NCI-H146 (cell line): ENCODE measurements at regions not wholly inside any gene's neighbourhood (a gene's known extent, or its start where the extent isn't known, plus 50 kb on each side); places are given as distances from the start of the nearest gene placed in this dataset.

Experiments used
- DNase-seq: peaks from one replicate; lab custom pipeline; 2025; lab: John Stamatoyannopoulos, UW

DNA sequence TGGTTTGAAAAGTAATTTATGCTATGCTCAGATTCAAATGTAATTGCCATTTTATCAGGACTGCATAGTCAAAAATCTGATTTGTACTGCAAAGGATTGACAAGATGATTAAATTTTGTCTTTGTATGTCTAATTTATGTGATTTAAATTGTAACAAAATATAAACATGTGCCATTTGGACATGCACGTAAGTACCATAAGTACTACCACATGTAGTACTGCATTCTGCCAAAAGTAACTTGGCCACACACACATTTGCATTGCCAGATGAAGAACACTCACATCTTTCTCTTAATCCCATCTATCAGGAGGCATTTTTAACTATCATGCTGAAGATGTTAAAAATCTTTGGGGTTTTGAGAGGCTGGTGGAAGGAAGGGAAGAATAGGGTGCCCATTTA is 133.3 kb downstream of the KLF12 start:
- DNase-seq = no peak

- DNase-seq = no peak
These were observed 135.6 kb downstream of the KLF12 start for GRCh38 chr13:73998631-73999030.

GRCh38 chr13:73997964-73998363 is 136.2 kb downstream of the KLF12 start:
- DNase-seq = no peak

DNA sequence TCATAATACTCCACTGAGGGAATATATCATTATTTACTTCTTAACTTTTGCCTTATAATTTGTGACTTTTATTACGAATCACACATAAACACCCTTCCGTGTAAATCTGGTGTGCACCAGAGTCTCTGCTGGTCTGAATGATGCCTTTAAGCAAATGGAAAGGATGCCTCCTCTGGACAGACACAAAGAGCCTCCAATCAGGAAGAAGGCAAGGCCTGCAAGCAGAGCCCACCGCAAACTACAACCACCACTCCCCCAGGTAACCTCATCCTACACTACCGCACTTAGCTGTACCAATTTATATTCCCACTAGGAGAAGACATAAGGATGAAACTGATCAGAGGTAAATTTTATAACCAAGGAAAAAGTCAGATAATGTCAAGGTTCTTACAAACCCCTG is 137.6 kb downstream of the KLF12 start:
- DNase-seq = no peak

DNA sequence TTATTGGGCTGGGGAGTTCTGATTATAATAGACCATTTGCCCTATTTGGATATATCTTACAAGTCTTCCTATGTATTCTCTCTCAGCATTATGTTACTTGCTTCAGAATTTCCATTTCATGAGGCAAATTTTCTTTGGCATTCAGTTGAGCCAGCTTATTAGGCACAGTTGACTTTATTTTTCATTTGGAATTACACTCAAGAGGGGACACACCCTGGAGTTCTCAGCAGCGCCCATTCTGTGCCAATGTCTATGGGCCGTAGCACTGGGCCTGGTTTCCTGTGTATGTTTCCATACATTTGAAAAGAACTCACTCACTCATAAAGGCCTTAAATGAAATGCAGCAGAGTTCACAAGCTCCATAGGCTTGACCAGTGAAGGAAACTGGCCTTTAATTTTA is 138.5 kb downstream of the KLF12 start:
- no peak for DNase-seq

DNA sequence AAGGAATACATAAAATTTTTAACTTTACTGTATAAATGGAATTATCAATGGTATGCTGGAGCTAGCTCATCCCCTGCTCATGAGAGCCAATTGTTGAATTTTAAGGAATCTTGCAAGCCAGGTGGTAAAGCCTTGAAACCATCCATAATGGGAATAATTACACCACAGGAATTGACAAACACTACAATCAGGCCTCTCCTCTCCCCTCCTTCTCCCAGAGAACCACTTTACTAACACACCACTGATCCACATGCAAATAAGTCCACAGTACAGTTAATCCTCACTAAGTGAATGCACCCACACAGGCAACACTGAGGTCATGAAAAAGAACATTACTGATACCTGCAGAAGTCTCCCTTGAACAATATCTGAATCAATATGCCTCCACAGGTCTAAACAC is 140.5 kb downstream of the KLF12 start:
- peak; percentile 74 for DNase-seq

GRCh38 chr13:73991884-73992283 is 142.3 kb downstream of the KLF12 start:
- DNase-seq = peak; percentile 88

GRCh38 chr13:73991384-73991783 is 142.8 kb downstream of the KLF12 start:
- peak; percentile 79 for DNase-seq

- DNase-seq = peak; percentile 69
These were observed 144.9 kb downstream of the KLF12 start for GRCh38 chr13:73989244-73989843.

DNA sequence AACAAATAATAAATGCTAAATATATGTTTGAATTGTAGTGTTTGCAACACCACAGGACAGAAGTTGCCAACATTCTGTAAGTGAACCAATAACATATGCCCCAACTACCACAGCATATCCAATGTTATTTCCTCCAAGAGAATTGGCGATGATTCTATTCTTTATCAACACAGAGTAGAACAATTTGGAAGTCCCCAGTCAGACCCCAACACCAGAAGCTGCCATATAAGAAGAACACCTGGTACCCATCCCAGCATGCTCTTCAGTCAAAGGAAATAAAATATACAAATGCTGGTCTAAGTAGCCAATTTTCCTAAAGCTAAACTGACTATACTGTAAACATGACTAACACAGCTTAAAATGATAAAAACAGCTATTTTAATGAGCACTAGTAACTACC is 145.7 kb downstream of the KLF12 start:
- no peak for DNase-seq

DNA sequence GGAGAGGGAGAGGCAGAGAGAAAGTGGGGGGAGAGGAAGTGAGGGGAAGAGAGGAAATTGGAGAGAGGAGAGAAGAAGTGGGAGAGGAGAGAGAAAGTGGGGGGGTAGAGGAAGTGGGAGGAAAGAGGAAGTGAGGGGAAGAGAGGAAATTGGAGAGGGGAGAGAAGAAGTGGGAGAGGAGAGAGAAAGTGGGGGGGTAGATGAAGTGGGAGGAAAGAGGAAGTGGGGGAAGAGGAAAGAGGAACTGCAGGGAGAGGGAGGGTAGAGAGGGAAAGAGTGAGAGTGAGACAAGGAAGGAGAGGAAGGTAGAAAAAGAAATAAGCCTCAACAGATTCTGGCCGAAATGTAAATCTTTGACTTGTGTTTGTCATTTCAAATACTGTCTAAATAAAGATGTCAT is 146.6 kb downstream of the KLF12 start:
- DNase-seq = no peak

DNA sequence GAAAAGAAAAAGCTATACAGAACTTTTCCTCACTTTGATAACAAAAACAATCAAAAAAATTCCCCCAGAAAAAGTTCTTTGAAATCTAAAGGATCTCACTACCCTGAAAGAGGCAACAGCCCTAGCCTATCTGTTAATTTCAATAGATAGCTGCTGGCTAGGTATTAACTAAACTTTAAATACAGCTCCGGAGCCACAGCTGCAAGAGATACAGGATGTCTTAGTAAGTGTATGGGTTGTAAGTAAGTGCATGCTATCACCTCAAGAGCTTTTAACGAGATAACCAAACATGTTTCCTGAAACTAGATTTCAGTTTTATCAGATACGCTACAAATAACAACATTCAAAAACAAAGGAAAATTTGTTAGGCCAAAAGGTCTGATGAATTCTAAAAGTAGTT is 148.4 kb downstream of the KLF12 start:
- DNase-seq = no peak

DNA sequence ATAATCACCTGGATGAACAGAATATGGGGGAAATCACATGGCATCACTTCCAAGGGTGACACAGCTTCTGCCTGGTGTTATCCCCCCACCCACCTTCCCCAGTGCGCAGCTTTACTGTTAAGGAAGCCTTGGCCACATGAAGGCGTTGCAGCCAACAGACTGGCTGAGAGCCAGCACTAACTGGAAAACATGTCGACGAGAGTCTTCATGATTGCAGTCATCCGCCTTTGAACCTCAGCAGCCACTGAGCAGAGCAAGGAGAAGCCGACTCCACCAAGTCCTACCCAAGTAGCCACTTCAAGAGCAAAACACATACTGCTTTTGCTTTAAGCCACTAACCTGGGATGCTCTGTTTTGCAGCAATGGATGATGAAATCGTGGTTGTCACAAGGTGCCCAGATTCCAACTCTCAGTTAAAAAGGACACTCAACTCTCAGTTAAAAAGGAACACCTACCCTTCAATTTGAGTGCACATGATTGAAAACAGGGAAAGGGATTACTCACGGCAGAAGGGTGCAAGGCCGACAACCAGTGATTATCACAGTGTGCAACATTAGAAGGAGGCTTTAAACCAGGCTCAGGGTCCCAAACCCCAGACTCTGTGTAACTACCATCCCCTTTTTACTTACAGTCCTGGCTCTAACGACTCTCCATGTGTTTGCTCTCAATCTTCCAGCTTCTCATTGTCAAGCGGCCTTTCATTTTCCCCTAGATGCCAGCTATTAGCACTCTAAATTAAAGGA is 149.1 kb downstream of the KLF12 start:
- no peak for DNase-seq

DNA sequence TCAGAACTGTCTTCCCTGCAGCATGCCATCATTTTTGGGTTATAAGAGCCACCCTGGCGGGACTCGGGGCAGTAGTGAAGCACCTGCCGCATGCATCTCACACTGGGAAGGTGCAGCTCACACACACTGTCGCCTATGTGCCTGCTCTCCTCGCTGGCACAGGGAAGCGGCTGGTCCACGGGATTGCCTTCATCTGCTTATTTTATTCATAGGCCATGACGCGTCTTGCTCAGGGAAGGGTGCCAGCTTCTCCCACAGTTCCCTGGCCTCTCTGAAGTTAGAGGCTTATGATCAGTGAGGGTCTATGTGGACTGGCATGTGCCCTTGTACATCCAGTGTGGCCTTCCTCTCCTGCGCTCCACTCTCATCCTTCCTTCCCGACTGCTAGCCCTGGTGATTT is 150.0 kb downstream of the KLF12 start:
- no peak for DNase-seq

GRCh38 chr13:73983109-73983508 is 151.1 kb downstream of the KLF12 start:
- no peak for DNase-seq

DNA sequence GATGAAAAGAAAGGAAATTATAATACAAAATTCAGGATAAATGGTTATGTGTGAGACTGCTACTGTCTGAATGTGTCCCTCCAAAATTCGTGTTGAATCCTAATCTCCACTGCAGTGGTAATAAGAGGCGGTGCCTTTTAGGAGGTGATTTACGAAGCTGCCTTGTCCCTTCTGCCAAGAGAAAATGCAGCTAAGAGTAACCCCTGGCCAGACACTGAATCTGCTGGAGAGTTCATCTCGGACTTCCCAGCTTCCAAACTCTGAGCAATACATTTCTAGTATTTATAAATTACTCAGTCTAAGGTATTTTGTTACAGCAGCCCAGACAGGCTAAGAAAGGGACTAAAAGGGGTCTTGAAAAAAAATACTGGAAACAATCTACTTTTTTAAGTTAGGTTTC is 152.6 kb downstream of the KLF12 start:
- no peak for DNase-seq

DNA sequence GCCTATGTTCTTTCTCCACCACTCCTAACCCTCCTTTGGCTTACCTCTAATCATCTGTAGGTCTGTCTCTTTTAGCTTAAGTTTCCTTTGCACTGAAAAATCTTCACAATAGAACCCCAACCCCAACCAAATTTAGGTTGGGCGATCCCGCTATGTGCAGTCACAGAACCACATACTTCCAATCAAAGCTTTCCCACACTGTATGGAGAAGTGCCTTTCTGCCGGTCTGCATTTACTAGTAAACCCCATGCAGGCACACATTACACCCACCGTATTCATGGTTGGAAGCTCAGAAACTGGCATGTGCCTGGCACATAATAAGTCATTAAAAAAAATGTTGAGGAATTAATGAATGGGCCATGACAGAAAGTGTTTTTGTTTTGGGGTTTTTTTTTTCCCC is 158.4 kb downstream of the KLF12 start:
- DNase-seq = no peak

- no peak for DNase-seq
These were observed 160.2 kb downstream of the KLF12 start for GRCh38 chr13:73974051-73974450.

DNA sequence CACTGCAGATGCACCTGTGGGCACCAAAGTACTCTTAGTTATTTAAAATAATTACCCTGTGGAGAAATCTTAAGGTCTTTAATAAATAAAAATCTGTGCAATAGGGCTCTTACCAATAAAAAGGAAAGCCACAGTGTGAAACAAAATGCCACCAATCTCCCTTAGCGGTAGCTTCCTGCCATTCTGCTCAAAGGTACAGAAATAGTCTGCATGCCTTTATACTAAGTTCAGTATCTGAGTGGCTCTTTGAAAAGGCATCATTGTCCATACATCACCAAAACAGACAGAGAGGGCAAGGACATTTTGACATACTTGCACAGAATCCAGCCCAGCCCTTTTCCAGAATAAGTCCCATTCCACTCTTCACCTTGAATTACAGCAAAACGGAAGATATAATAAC is 161.0 kb downstream of the KLF12 start:
- DNase-seq = no peak

GRCh38 chr13:73972545-73972944 is 161.7 kb downstream of the KLF12 start:
- DNase-seq = no peak

DNA sequence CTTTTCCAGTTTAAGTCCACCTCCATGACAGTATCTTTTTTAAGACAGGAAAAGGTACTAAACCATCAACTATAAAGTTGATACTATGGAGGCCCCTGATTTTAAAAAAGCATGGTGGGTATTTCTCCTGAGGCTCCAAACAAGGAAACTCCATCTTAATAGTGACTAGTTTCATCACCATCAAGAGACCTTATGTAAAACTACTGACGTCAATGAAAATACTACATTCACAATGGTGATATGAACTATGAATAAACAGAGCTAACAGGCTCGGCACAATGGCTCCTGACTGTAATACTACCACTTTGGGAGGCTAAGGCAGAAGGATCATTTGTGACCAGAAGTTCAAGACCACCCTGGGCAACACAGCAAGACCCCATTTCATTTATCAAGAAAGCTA is 162.7 kb downstream of the KLF12 start:
- no peak for DNase-seq

DNA sequence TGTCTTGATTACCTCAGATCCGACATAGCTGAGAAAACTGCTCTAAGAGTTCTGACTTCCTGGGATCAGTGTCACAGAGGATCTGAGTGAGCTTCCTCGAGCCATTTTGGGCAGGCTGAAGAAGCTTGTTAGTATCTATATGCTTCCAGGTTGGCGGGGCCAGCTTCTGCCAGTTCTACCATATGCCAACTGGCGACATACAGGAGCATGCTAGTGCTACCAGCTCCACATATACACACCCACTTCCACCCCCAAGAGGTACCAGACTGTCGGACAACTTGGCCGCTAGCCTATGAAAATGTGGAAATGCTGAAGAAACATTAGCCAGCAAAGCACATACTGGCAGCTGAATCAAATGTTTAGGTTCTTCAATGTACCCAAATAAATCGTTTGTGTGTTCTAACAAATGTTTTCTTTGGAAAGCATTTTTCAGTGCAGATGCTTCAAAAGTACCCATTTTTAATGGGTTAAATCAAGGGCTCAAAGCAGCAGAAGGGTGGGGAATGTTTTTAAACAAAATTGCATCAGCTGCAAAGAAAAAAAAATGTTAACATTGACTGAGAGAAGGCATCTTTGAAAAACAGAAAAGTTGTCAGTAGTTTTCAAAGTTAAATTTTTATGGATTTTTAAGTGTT is 163.7 kb downstream of the KLF12 start:
- DNase-seq = no peak

DNA sequence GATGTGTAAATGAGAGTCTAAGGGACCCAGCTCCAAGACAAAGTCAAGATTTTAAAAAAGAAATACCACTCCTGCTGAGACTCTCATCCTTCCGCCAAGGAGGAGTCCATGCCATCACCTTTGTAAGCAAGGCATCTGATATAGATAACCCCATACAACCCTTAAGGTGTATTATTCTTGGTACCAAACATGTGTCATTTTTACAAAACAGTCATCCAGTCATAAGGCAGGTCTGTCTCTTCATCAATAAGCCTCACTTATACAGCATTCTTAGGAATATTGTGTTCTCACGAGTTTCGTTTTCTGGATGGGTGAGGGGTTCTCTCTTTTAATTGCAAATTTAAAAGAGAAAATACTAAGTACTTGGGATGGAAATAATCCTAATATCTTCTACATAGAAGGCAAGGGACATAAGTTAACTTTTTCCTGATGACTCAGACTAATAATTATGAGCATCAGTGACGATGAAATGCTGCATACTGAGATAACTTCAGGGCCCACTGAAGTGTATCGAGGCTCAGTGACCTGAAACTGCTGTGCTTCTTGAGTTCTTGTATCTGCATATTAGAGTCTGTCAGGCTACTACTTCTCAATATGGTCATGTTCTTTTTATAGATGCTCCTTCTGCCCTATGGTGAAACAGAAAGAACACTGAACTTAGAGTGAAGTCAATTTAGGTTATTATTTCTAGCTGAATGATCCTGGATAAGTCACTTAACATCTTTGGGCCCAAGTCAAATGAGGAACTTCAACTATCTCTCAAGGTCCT is 166.6 kb downstream of the KLF12 start:
- no peak for DNase-seq
